ENCODE measurements at regions not wholly inside any gene's neighbourhood (a gene's known extent, or its start where the extent isn't known, plus 50 kb on each side); places are given as distances from the start of the nearest gene placed in this dataset.
"Not testable (repeated sequence)": the region's sequence is repeated elsewhere in the genome, so short reads cannot be mapped to it uniquely, and the experiment has no call there.

DNA sequence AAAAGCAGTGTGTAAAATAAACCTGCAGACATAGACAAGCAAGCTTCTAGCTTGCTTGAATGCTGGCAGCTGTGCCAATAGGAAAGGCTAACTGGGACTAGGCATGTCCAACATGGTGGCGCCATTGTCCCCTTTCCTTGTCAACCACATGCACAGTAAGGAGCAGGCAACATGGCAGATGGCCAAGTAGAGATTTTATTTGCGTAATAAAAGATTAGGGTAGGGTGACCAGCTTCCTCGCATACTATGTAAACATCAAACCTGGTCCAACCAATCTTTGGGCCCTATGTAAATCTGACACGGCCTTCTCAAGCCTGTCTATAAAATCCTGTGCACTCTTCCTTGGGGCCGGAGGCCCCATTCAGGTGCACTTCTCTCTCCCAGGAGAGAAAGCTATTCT, 575.4 kb upstream of the GOLIM4 start:
- no peak for DNase-seq (ENCODE audit: low read depth)

DNA sequence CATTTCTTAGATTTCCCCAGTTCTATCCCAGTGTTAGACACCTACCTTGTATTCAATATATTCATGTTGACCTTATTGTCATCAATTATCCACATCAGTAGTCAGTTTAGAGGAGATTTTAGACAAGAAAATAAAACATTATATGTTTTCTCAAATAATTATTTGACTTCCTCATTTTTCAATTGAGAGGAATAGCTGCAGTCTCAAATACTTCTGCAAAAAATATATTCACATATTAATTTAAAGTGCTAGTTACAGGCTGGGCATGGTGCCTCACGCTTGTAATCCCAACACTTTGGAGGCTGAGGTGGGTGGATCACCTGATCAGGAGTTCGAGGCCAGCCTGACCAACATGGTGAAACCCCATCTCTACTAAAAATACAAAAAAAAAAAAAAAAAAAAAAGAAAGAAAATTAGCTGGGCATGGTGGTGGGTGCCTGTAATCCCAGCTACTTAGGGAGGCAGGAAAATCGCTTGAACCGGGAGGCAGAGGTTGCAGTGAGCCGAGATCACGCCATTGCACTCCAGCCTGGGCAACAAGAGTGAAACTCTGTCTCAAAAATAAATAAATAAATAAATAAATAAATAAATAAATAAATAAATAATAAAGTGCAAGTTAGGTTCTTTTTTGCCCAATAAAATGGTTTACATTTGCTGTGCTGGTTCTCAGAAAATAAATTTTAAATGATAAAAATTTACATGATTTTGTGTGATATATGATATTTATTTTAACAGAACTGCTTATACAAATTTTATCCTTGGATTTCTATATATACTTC, 565.3 kb upstream of the GOLIM4 start:
- H3K4me3 ChIP-seq (ENCODE audit: low read depth, low read length); DNase-seq (ENCODE audit: low read depth): not testable (repeated sequence)

More for the DNA sequence above, 575.4 kb upstream of the GOLIM4 start:
- TF ChIP-seq, protein P1, sequence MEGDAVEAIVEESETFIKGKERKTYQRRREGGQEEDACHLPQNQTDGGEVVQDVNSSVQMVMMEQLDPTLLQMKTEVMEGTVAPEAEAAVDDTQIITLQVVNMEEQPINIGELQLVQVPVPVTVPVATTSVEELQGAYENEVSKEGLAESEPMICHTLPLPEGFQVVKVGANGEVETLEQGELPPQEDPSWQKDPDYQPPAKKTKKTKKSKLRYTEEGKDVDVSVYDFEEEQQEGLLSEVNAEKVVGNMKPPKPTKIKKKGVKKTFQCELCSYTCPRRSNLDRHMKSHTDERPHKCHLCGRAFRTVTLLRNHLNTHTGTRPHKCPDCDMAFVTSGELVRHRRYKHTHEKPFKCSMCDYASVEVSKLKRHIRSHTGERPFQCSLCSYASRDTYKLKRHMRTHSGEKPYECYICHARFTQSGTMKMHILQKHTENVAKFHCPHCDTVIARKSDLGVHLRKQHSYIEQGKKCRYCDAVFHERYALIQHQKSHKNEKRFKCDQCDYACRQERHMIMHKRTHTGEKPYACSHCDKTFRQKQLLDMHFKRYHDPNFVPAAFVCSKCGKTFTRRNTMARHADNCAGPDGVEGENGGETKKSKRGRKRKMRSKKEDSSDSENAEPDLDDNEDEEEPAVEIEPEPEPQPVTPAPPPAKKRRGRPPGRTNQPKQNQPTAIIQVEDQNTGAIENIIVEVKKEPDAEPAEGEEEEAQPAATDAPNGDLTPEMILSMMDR (conservative IDR thresholded peaks at IDR 0.05; ENCODE audit: low read depth, low read length) = no peak
- no peak overlapping the region for H3K4me3 ChIP-seq (ENCODE audit: low read depth, low read length)

DNA sequence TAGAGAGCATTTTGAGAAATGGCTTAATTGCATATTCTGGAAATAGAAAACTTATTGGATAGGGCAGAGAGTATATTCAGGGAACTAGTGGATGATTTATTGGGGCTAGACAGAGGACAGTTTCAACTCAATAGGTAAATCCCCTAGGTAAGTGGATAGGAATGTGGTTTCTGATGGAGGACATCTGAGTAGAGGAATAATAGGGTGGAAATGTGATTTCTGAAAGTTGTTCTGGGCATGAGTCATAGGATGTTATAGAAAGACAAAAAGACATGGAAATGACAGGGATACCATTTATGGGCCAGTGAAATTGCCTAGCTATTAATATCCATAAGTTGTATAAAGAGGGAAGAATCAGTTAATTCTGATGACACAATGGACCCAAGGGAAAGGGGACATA, 563.3 kb upstream of the GOLIM4 start:
- TF ChIP-seq, protein P1 (conservative IDR thresholded peaks at IDR 0.05; ENCODE audit: low read depth, low read length) = no peak
- H3K4me3 ChIP-seq (ENCODE audit: low read depth, low read length) = no peak overlapping the region
- DNase-seq (ENCODE audit: low read depth) = no peak

DNA sequence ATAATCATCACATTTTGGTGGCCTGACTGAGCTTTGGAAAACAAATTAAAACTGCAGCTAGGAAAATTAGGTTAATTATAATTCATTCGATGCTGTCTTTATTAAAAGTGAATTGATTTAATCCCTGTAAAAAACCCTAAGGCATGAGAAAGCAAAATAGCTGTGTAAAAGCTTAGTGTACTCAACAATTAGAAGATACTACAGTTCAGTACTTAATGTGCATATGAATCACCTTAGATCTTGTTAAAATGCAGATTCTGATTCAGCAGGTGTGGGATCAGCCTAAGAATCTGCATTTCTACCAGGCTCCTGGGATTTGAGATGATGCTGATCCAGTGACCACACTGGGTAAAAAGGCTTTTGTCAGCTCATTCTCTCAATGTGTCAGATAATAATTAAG, 559.9 kb upstream of the GOLIM4 start:
- TF ChIP-seq, protein P1 (conservative IDR thresholded peaks at IDR 0.05; ENCODE audit: low read depth, low read length) = no peak
- no peak overlapping the region for H3K4me3 ChIP-seq (ENCODE audit: low read depth, low read length)
- DNase-seq (ENCODE audit: low read depth) = no peak

DNA sequence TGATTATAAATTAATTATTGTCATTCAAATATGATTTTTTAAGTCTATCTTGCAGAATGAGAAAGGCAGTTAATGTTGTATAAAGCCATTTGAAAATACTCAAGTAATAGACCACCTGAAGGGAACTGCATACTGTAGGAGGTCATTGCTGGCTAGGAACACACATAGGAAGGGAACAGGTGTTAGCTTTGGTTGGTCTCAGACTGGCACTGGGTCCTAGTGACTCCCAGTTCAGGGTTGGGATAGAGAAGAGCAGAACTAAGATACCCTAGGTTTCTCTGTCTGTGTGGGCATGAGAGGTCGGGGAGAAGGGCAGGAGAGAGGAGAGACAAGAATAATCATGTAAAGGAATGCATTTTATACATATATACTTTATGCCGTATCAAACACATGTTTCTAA, 559.0 kb upstream of the GOLIM4 start:
- TF ChIP-seq, protein P1 (conservative IDR thresholded peaks at IDR 0.05; ENCODE audit: low read depth, low read length) = no peak
- DNase-seq (ENCODE audit: low read depth) = no peak

DNA sequence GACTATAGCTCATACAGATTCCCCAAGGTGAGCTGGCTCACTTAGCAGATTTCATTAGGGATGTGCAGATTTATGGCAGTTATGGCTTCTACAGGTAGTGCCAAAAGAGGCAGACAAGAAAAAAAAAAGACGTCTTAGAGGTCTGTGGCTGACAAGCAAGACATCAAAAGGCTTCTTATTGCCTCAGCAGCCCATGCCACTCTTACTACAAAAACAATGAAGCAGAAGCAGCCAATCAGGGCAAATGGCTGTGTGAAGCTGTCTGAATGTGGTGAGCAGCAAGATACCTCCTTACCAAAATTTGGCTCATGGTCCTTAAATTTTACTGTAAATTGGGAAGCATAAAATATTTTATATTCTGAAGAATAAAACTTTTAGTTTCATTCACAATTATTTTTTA, 557.5 kb upstream of the GOLIM4 start:
- no peak for DNase-seq (ENCODE audit: low read depth)
- TF ChIP-seq, protein P1 (conservative IDR thresholded peaks at IDR 0.05; ENCODE audit: low read depth, low read length) = no peak
- H3K4me3 ChIP-seq (ENCODE audit: low read depth, low read length) = no peak overlapping the region

More for the DNA sequence above, 559.0 kb upstream of the GOLIM4 start:
- no peak overlapping the region for H3K4me3 ChIP-seq (ENCODE audit: low read depth, low read length)

DNA sequence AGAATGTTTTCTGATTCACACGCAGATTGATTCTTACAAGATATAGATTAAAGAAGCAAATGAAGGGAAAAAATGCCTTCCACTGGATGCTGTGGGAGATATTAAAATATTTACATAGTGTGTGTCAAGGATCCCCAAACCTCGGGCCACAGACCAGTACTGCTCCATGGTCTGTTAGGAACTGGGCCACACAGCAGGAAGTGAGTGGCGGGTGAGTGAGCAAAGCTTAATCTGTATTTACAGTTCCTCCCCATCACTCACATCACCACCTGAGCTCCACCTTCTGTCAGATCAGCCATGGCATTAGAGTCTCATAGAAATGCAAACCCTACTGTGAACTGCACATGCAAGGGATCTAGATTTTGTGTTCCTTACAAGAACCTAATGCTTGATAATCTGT, 552.6 kb upstream of the GOLIM4 start:
- H3K4me3 ChIP-seq (ENCODE audit: low read depth, low read length) = no peak overlapping the region
- no peak for DNase-seq (ENCODE audit: low read depth)
- TF ChIP-seq, protein P1 (conservative IDR thresholded peaks at IDR 0.05; ENCODE audit: low read depth, low read length) = no peak
